Fibroblast of lung (primary cell): ENCODE measurements at regions not wholly inside any gene's neighbourhood (a gene's known extent, or its start where the extent isn't known, plus 50 kb on each side); places are given as distances from the start of the nearest gene placed in this dataset.

Experiments
- EZH2 ChIP-seq: IDR thresholded peaks from 2 replicates; pipeline ENCODE4 v1.5.1; 2012; ENCODE audit warnings: low read length, control low read depth, mild to moderate bottlenecking; ENCODE audit errors: missing control alignments
- TF ChIP-seq, protein P1 (sequence below), 2 donors: IDR thresholded peaks in 1 of 2; conservative IDR thresholded peaks in 1 of 2; 1 replicate in 1 of 2; 2 replicates in 1 of 2; pipeline ENCODE4 v1.5.1; 2011 to 2012; ENCODE audit warnings: low read length in 2 of 2, control low read depth in 1 of 2, inconsistent platforms in 1 of 2, low read depth in 1 of 2, mild to moderate bottlenecking in 1 of 2

DNA sequence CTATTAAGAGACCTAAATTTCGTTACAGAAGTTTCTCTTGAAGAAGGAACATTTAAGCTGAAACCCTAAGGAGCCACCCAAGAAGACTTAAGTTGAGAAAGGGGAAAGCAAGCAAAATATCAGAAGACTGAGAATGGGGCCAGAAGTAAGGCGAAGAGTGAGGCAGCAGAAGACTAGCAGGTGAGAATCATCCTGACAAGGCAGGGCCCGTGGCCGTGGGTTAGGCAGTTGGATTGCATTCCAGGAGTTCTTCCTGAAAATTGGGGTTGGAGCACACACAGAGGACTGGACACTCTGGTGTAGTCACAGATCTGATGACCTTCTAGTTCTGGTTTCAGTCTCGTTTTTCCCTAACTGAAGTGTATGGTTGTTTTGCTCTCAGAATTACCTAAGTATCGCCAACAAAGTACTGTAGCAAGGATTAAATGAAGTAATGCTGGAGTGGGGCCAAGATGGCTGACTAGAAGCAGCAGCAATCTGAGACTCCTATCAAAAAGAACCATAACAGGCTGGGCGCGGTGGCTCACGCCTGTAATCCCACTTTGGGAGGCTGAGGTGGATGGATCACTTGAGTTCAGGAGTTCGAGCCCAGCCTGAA, 94.4 kb upstream of the GUCY1A1 start:
- TF ChIP-seq, protein P1, sequence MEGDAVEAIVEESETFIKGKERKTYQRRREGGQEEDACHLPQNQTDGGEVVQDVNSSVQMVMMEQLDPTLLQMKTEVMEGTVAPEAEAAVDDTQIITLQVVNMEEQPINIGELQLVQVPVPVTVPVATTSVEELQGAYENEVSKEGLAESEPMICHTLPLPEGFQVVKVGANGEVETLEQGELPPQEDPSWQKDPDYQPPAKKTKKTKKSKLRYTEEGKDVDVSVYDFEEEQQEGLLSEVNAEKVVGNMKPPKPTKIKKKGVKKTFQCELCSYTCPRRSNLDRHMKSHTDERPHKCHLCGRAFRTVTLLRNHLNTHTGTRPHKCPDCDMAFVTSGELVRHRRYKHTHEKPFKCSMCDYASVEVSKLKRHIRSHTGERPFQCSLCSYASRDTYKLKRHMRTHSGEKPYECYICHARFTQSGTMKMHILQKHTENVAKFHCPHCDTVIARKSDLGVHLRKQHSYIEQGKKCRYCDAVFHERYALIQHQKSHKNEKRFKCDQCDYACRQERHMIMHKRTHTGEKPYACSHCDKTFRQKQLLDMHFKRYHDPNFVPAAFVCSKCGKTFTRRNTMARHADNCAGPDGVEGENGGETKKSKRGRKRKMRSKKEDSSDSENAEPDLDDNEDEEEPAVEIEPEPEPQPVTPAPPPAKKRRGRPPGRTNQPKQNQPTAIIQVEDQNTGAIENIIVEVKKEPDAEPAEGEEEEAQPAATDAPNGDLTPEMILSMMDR (conservative IDR thresholded peaks at IDR 0.05 in 1 of 2, IDR thresholded peaks at IDR 0.05 in 1 of 2; ENCODE audit: low read depth in 1 of 2, low read length in 2 of 2) = no peak
- no peak for TF ChIP-seq EZH2
